Brain microvascular endothelial cell (primary cell): ENCODE measurements at regions not wholly inside any gene's neighbourhood (a gene's known extent, or its start where the extent isn't known, plus 50 kb on each side); places are given as distances from the start of the nearest gene placed in this dataset.
"Not testable (repeated sequence)": the region's sequence is repeated elsewhere in the genome, so short reads cannot be mapped to it uniquely, and the experiment has no call there.

Source experiments
- DNase-seq: peaks from one replicate; pipeline ENCODE4 v3.0.0-alpha.2; 2020
- H3K27ac ChIP-seq: fragments of 250-450 bp; sonication (Bioruptor Pico); 2 replicates; pipeline ENCODE4 v1.5.1; 2020; ENCODE audit warnings: mild to moderate bottlenecking, moderate library complexity
- H3K27me3 ChIP-seq: fragments of 250-450 bp; sonication (Bioruptor Pico); replicated peaks from 2 replicates; pipeline ENCODE4 v1.5.1; 2020; ENCODE audit warnings: mild to moderate bottlenecking
- H3K36me3 ChIP-seq: fragments of 250-450 bp; sonication (Bioruptor Pico); replicated peaks from 2 replicates; pipeline ENCODE4 v1.5.1; 2020; ENCODE audit warnings: mild to moderate bottlenecking
- H3K4me3 ChIP-seq: 2 replicates; pipeline ENCODE4 v1.5.1; 2011; ENCODE audit warnings: low read depth, mild to moderate bottlenecking, control low read depth, low read length, moderate library complexity
- CTCF ChIP-seq: IDR thresholded peaks from 2 replicates; pipeline ENCODE4 v1.5.1; 2011; ENCODE audit warnings: low read depth, mild to moderate bottlenecking, moderate library complexity, low read length, control low read depth, inconsistent platforms; ENCODE audit errors: missing control alignments
- in situ Hi-C: cut with HindIII; loops from 2 replicates; pipeline ENCODE4 v1.10.0; 2017; ENCODE audit warnings: low sequenced_read_pairs, low pct_ligation_motif_present

- TF ChIP-seq CTCF: no peak
- Histone ChIP-seq H3K36me3 (no peaks in the 10 kb centered on the region), H3K4me3 (no peak overlapping the region), H3K27me3 (no peaks in the 10 kb centered on the region), H3K27ac (peak overlapping the region; percentile 78)
- peak; percentile 86 for DNase-seq
- in situ Hi-C loops: no loop called here
These were observed 262.1 kb upstream of the TBL1XR1 start for GRCh38 chr3:177459401-177459800.

GRCh38 chr3:177460047-177460446, 262.8 kb upstream of the TBL1XR1 start:
- in situ Hi-C loops: no loop called here
- Histone ChIP-seq H3K4me3 (no peak overlapping the region), H3K27me3 (no peaks in the 10 kb centered on the region), H3K27ac (peak overlapping the region; percentile 27), H3K36me3 (no peaks in the 10 kb centered on the region)
- no peak for DNase-seq
- no peak for TF ChIP-seq CTCF

GRCh38 chr3:177461765-177462164, 264.5 kb upstream of the TBL1XR1 start:
- H3K4me3 ChIP-seq: no peak overlapping the region
- no peaks in the 10 kb centered on the region for H3K36me3 ChIP-seq

GRCh38 chr3:177463341-177463740, 266.1 kb upstream of the TBL1XR1 start:
- DNase-seq, H3K4me3 ChIP-seq, H3K27me3 ChIP-seq, H3K36me3 ChIP-seq, in situ Hi-C loops: not testable (repeated sequence)
- peak overlapping the region; percentile 35 for H3K27ac ChIP-seq

More at GRCh38 chr3:177461765-177462164, 264.5 kb upstream of the TBL1XR1 start:
- in situ Hi-C loops: no loop called here
- no peak for TF ChIP-seq CTCF
- H3K27ac ChIP-seq: no peak overlapping the region
- DNase-seq: no peak
- H3K27me3 ChIP-seq: no peaks in the 10 kb centered on the region

- in situ Hi-C loops: no loop called here
- no peak overlapping the region for H3K4me3 ChIP-seq
- no peaks in the 10 kb centered on the region for H3K36me3 ChIP-seq
- H3K27me3 ChIP-seq: no peaks in the 10 kb centered on the region
- DNase-seq: peak; percentile 74
- peak overlapping the region; percentile 35 for H3K27ac ChIP-seq
- TF ChIP-seq CTCF: no peak
These were observed 266.6 kb upstream of the TBL1XR1 start for GRCh38 chr3:177463863-177464262.

GRCh38 chr3:177464392-177465256, 267.3 kb upstream of the TBL1XR1 start:
- TF ChIP-seq CTCF: no peak
- H3K27me3 ChIP-seq: no peaks in the 10 kb centered on the region
- H3K27ac ChIP-seq: peak overlapping the region; percentile 35
- no peaks in the 10 kb centered on the region for H3K36me3 ChIP-seq
- H3K4me3 ChIP-seq: no peak overlapping the region
- DNase-seq: no peak
- in situ Hi-C loops: no loop called here
